SK-N-SH (cell line): ENCODE measurements at regions not wholly inside any gene's neighbourhood (a gene's known extent, or its start where the extent isn't known, plus 50 kb on each side); places are given as distances from the start of the nearest gene placed in this dataset.

Experiments used
- CTCF ChIA-PET: fragments of 300-600, 350-600 bp; formaldehyde crosslinking; extraction: SDS; loops from one replicate; lab custom pipeline; 2021; lab: Yijun Ruan, JAX
- POLR2A ChIA-PET: fragments of 350-600 bp; sonication (Branson Sonifier 250); formaldehyde crosslinking; extraction: SDS; loops from one replicate; lab custom pipeline; 2020; ENCODE audit warnings: antibody characterized with exemption, inconsistent platforms; lab: Yijun Ruan, JAX
- DNase-seq: peaks from one replicate; pipeline ENCODE4 v3.0.0; 2012
- H2AFZ ChIP-seq: fragments of 200-600 bp; sonication (generic); 2 replicates; pipeline ENCODE4 v1.8.1; 2016; ENCODE audit warnings: antibody characterized with exemption, mild to moderate bottlenecking, low read depth
- H3F3A ChIP-seq: fragments of 200-600 bp; sonication (generic); replicated peaks from 2 replicates; pipeline ENCODE3; 2016; ENCODE audit warnings: antibody characterized with exemption, mild to moderate bottlenecking; ENCODE audit not compliant: insufficient read depth
- H3K27ac ChIP-seq, 2 experiments: fragments of 200-500 bp in 1 of 2; fragments of 200-600 bp in 1 of 2; sonication (Bioruptor generic) in 1 of 2; sonication (generic), shearing (Covaris generic) in 1 of 2; 2 replicates each; pipeline versions ENCODE4 v1.5.1 to v1.6.1; 2014 to 2016; ENCODE audit warnings: low read depth in 2 of 2, inconsistent platforms in 1 of 2, low read length in 1 of 2, mild to moderate bottlenecking in 1 of 2, mixed read lengths in 1 of 2
- H3K27me3 ChIP-seq: fragments of 200-600 bp; sonication (generic), shearing (Covaris generic); 2 replicates; pipeline ENCODE4 v1.6.1; 2016; ENCODE audit warnings: mixed run types; ENCODE audit not compliant: insufficient read depth
- H3K36me3 ChIP-seq, 2 experiments: fragments of 200-500 bp in 1 of 2; fragments of 200-600 bp in 1 of 2; sonication (Bioruptor generic) in 1 of 2; sonication (generic) in 1 of 2; replicated peaks in 1 of 2; 2 replicates each; pipeline versions ENCODE3 to v1.5.1; 2014 to 2016; ENCODE audit warnings: low read length in 1 of 2, mild to moderate bottlenecking in 1 of 2; ENCODE audit not compliant: insufficient read depth in 2 of 2, control insufficient read depth in 1 of 2
- H3K4me1 ChIP-seq, 2 experiments: fragments of 200-500 bp in 1 of 2; fragments of 200-600 bp in 1 of 2; sonication (Bioruptor generic) in 1 of 2; sonication (generic), shearing (Covaris generic) in 1 of 2; 2 replicates each; pipeline versions ENCODE4 v1.5.1 to v1.6.1; 2014 to 2016; ENCODE audit warnings: low read depth in 1 of 2, low read length in 1 of 2, mixed run types in 1 of 2; ENCODE audit not compliant: insufficient read depth in 2 of 2, control insufficient read depth in 1 of 2
- H3K4me2 ChIP-seq: fragments of 200-600 bp; sonication (generic), shearing (Covaris generic); 2 replicates; pipeline ENCODE4 v1.6.1; 2017; ENCODE audit warnings: mixed run types
- H3K4me3 ChIP-seq, 2 experiments: fragments of 200-500 bp in 1 of 2; fragments of 200-600 bp in 1 of 2; sonication (Bioruptor generic) in 1 of 2; sonication (generic), shearing (Covaris generic) in 1 of 2; 2 replicates each; pipeline versions ENCODE4 v1.5.1 to v1.8.1; 2014 to 2016; ENCODE audit warnings: low read depth in 2 of 2, inconsistent platforms in 1 of 2, low read length in 1 of 2, mild to moderate bottlenecking in 1 of 2, mixed read lengths in 1 of 2, moderate library complexity in 1 of 2
- H3K79me2 ChIP-seq: fragments of 200-600 bp; sonication (generic); 2 replicates; pipeline ENCODE4 v1.8.1; 2017; ENCODE audit warnings: mild to moderate bottlenecking; ENCODE audit not compliant: insufficient read depth
- H3K9ac ChIP-seq: fragments of 200-600 bp; sonication (generic); 2 replicates; pipeline ENCODE4 v1.6.1; 2017; ENCODE audit warnings: mixed run types
- H3K9me2 ChIP-seq: fragments of 200-600 bp; sonication (generic); 2 replicates; pipeline ENCODE4 v1.6.1; 2017; ENCODE audit warnings: mixed run types
- H3K9me3 ChIP-seq: fragments of 200-600 bp; sonication (generic); 2 replicates; pipeline ENCODE4 v1.6.1; 2017; ENCODE audit warnings: mixed run types, mild to moderate bottlenecking, moderate library complexity
- H4K20me1 ChIP-seq: fragments of 200-600 bp; sonication (generic); 2 replicates; pipeline ENCODE4 v1.6.1; 2017; ENCODE audit warnings: mild to moderate bottlenecking, mixed run types; ENCODE audit not compliant: insufficient read depth
- CHD2 ChIP-seq: fragments of 150-350 bp; IDR thresholded peaks from 2 replicates; pipeline ENCODE4 v1.6.1; 2018; ENCODE audit warnings: low read length; ENCODE audit not compliant: partially characterized antibody
- FOSL2 ChIP-seq: IDR thresholded peaks from 2 replicates; pipeline ENCODE4 v1.4.0; 2012; ENCODE audit warnings: low read depth, mild to moderate bottlenecking, moderate library complexity, borderline replicate concordance
- MAX ChIP-seq: IDR thresholded peaks from 2 replicates; pipeline ENCODE4 v1.4.0; 2012; ENCODE audit warnings: low read depth
- MEF2A ChIP-seq: IDR thresholded peaks from 2 replicates; pipeline ENCODE4 v1.4.0; 2012; ENCODE audit warnings: low read depth, borderline replicate concordance
- MXI1 ChIP-seq: IDR thresholded peaks from 2 replicates; pipeline ENCODE4 v1.6.1; 2012; ENCODE audit warnings: mild to moderate bottlenecking, low read depth, low read length, improper control_type of control experiment
- NFIC ChIP-seq: IDR thresholded peaks from 2 replicates; pipeline ENCODE4 v1.4.0; 2012; ENCODE audit warnings: borderline replicate concordance
- POLR2AphosphoS5 ChIP-seq: IDR thresholded peaks from 2 replicates; pipeline ENCODE4 v1.6.1; 2012; ENCODE audit warnings: low read depth, low read length
- RAD21 ChIP-seq: IDR thresholded peaks from 2 replicates; pipeline ENCODE4 v1.6.1; 2012; ENCODE audit warnings: mild to moderate bottlenecking, low read length
- RFX5 ChIP-seq: IDR thresholded peaks from 2 replicates; pipeline ENCODE4 v1.6.1; 2012; ENCODE audit warnings: mild to moderate bottlenecking, improper control_type of control experiment, low read length
- RXRA ChIP-seq: IDR thresholded peaks from 2 replicates; pipeline ENCODE4 v1.4.0; 2012; ENCODE audit warnings: low read depth, mild to moderate bottlenecking, borderline replicate concordance
- USF1 ChIP-seq: IDR thresholded peaks from 2 replicates; pipeline ENCODE4 v1.4.0; 2012; ENCODE audit warnings: low read depth, borderline replicate concordance
- YY1 ChIP-seq: IDR thresholded peaks from 2 replicates; pipeline ENCODE4 v1.4.0; 2012; ENCODE audit warnings: low read depth, mild to moderate bottlenecking
- ZBTB33 ChIP-seq: IDR thresholded peaks from 2 replicates; pipeline ENCODE4 v1.4.0; 2012; ENCODE audit warnings: low read depth, borderline replicate concordance
- WGBS: methylation state at CpG from one replicate; pipeline ENCODE4 v1.1.6; 2017; ENCODE audit warnings: low lambda C conversion rate; 5-methylcytosine and 5-hydroxymethylcytosine counted together

GRCh38 chr2:222771832-222772231 is 89.0 kb upstream of the ACSL3 start:
- 81% methylated on average over 3 of the region's 3 CpGs for WGBS

GRCh38 chr2:222774941-222775340 is 85.9 kb upstream of the ACSL3 start:
- H2AFZ ChIP-seq: no peak overlapping the region
- H3K9me2 ChIP-seq: no peaks in the 10 kb centered on the region
- no peak for TF ChIP-seq RFX5
- TF ChIP-seq ZBTB33: no peak
- no peak for TF ChIP-seq MAX
- no peak for TF ChIP-seq POLR2AphosphoS5
- no peak for TF ChIP-seq USF1
- TF ChIP-seq FOSL2: no peak
- H3F3A ChIP-seq: no peaks in the 10 kb centered on the region
- no peaks in the 10 kb centered on the region for H3K36me3 ChIP-seq
- H3K4me3 ChIP-seq: no peak overlapping the region
- no peak for DNase-seq
- POLR2A ChIA-PET: no interaction called here
- H3K27ac ChIP-seq: no peak overlapping the region
- no peaks in the 10 kb centered on the region for H3K9me3 ChIP-seq
- no peak overlapping the region for H3K9ac ChIP-seq
- H3K27me3 ChIP-seq: no peaks in the 10 kb centered on the region
- no peak overlapping the region for H3K4me2 ChIP-seq
- CTCF ChIA-PET: no interaction called here
- H4K20me1 ChIP-seq: no peaks in the 10 kb centered on the region
- no peaks in the 10 kb centered on the region for H3K4me1 ChIP-seq
- H3K79me2 ChIP-seq: no peaks in the 10 kb centered on the region

More at GRCh38 chr2:222771832-222772231, 89.0 kb upstream of the ACSL3 start:
- Histone ChIP-seq H3K79me2 (no peaks in the 10 kb centered on the region), H3K9me2 (no peaks in the 10 kb centered on the region), H3K4me2 (no peak overlapping the region), H3K36me3 (no peaks in the 10 kb centered on the region), H3K27me3 (no peaks in the 10 kb centered on the region; the same call in 1 of the 2 replicates), H3F3A (no peaks in the 10 kb centered on the region), H4K20me1 (no peaks in the 10 kb centered on the region), H3K4me3 (no peak overlapping the region), H3K4me1 (no peaks in the 10 kb centered on the region), H3K9me3 (no peaks in the 10 kb centered on the region), H3K27ac (no peak overlapping the region), H3K9ac (no peak overlapping the region), H2AFZ (no peak overlapping the region)
- DNase-seq: no peak
- TF ChIP-seq NFIC (no peak), RAD21 (no peak), CHD2 (no peak), MXI1 (no peak), RXRA (no peak), YY1 (no peak), FOSL2 (no peak), MEF2A (no peak)
- ChIA-PET CTCF (interaction anchor here (0.6 kb wide), 1 partner anchor 8 kb away, joined by 3 read pairs; no protein-coding TSS in a partner anchor), POLR2A (no interaction called here)
